GM18519 (cell line): ENCODE measurements at regions not wholly inside any gene's neighbourhood (a gene's known extent, or its start where the extent isn't known, plus 50 kb on each side); places are given as distances from the start of the nearest gene placed in this dataset.
"Not testable (repeated sequence)": the region's sequence is repeated elsewhere in the genome, so short reads cannot be mapped to it uniquely, and the experiment has no call there.

Source experiments
- ATAC-seq: cut with Tn5 transposase; IDR thresholded peaks from one replicate; pipeline ENCODE4 v1.9.1; 2021; ENCODE audit warnings: mild to moderate bottlenecking, moderate library complexity; ENCODE audit not compliant: unreplicated experiment, low FRiP score

DNA sequence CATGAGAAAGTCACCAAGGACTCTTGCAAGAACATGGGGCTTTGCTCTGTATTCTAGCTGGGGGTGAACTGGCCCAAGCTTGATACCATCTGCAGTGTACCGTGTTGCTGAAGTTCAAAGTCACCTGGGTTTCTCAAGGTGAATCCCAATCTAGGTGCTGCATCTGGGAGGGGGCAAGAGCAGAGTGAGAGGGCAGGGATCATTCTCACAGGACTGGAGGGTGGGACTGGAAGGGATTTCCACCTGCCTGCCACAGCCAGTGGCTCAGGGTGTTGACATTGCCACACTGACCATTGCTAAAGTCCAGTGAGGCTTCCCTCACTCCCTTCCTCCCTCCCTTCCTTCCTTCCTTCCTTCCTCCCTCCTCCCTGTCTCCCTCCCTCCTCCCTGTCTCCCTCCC lies 98.7 kb downstream of the MYCN start:
- no peak for ATAC-seq

DNA sequence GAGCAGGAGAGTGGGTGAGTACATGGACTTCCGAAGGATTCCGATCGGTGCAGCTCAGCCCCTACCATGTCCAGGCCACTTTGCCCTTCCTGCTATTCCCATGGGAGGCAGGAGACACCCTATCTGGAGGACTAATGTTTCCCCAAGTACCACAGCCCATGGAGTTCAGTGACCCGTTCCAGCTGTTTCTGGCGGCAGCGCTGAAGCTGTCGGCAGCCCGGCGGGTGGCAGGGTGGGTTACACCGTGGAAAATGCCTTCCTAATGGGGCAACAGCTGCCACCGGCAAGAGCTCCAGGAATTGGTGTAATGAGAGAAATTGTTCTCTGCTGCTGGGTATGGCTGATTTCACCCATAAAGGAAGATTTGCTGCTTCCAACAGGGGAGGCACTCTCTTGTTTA lies 98.3 kb downstream of the MYCN start:
- no peak for ATAC-seq

DNA sequence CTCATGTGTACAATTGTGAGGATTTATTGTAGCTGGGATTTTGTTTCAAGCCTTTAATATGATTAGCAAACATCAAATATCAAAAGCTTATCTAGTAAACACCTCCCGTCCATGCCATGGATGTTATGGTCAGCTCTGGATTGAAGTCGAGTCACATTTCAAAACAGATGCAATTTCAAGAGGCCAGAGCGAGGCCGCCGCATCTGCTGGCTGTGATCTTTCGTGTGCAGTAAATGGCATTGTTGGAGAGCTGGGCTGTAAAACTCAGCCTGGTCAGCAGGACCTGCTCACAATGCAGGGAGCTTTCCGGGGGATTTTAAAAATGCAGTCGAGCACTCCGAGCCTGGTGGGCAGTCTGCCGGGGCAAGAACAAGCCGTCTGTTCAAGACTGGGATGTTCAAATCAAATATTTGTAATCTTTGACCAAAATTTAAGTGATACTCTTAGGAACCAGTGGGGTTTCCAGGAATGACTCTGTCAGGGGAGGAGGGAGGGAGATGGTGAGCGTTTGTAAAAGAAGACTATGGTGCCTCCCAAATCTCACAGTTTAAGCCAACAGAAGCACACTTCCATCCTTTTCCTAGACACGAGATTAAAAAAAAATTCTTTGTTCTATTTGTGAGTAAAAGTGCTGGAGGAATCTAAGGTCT lies 97.6 kb downstream of the MYCN start:
- no peak for ATAC-seq

DNA sequence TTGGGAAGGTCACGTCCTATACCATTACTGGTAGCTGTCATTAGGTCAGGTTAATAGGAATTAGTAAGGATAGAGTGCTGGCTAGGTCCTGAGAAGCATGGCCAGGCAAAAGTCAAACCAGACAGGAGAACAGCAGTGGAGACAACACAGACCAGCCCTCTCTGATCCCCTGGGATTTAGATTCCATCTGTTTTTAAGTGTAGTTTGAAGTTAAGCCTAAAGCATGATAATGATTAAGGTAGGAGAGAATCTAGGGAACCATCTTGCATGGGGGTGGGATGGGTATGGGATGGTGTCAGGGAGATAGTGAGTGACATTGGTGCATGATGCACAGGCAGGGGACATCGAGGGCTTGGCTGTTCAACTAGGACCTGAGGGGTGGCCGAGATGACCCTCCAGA lies 96.6 kb downstream of the MYCN start:
- ATAC-seq: no peak

DNA sequence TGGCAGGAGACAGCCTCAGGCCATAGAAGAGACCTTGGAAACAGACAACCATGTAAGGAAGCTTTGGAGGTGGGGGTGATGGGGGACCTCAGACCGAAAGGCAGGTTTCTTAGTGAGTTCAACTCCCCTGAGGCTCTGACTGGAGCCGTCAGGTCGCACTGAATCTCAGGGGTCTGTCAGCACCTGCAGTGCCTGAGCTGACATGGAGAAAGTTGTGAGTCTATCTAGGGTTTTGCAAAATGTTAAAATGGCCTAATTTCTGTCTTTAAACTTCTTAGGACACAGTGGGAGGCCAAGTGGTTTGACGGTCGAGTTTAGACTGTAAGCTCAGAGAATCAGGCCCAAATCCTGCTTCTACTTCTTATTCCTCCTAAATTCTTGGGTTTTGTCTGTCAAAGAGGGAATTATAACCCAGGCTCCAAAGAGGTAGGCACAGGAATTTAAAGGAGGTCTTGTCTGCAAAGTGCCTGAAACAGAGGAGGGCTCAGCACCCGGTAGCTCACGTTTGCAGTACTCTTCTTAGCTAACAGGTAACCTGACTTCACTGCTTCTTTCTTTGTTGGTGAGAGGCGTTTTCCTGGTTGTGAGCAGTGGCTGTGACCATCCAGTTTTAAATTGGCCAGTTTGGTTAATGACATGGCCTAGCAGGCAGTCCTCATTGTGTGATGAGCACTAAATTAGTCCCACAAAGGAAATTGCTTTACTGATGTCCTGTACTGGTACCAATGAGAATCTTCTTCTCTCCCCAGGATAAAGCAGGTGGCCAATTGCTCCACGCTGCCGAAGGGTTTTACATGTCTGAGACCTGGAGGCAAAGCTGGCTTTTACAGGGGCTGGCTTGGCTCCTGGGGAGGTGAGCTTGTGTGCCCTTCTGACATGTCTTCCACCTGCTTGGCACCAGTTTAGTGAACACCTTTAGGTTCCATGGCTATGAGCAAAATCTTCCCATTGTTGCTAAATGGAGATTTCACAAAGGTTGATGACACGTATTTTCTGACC lies 95.7 kb downstream of the MYCN start:
- no peak for ATAC-seq

DNA sequence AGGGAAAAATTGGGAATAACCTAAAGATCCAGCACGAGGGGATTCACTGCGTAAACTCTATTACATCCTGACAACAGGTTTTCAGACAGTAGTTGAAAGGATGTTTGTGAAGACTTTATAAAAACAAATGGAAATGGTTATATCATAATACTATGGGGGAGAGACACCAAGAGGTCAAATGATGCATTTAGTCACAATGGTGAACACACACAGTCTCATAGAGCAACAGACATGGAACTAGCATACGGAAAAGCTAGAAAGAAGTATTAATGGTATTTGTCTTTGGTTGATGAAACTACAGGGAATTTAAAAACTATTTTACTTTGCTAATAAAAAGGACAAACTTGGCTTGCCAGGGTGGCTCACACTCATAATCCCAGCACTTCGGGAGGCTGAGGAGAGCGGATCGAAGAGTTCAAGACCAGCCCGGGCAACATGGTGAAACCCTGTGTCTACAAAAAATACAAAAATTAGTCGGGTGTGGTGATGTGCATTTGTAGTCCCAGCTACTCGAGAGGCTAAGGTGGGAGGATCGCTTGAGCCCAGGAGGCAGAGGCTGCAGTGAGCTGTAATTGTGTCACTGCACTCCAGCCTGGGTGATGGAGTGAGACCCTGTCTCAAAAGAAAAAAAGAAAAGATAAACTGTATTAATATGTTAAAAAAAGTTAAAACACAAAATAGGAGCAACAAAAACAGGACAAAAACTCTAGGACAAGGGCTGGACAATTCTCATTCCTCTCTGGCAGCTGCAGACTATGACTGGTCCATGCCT lies 94.8 kb downstream of the MYCN start:
- no peak for ATAC-seq

DNA sequence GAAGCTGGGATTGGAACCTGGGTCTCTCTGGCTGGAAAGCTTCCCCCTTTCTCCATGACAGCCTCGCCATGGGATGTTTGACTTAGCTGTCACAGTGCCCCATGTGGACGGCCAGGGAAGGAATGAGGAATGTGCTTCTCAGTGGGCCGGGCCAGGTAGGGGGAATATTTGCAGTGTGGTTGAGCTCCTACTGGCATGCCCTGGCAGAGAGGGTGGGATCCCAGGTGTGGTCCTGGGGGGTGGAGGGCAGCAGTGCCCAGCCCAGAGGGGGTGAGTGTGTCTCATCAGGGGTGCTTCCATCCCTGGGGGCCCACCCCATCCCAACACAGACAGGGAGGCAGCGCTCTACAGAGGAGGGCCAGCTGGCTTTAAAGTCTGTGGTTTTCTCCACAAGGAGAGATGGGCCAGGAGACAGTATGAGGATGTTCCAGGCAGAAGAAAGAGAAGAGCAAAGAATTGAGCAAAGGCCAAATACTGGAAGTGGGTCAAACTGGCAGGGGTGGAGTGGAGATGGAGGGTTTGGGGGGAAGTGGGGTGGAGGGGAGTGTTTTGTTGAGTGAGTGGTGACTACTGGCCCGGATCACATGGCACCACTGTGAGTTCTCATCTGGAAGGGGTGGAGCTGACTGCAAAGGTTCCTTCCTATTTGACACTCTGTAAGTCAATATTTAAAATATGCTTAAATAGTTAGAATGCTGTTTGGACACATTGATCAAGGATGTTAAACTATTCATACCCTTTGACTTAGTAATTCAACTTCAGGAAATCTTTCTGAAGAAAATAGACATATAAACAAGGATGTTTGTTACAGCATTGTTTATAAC lies 94.0 kb downstream of the MYCN start:
- ATAC-seq: no peak

DNA sequence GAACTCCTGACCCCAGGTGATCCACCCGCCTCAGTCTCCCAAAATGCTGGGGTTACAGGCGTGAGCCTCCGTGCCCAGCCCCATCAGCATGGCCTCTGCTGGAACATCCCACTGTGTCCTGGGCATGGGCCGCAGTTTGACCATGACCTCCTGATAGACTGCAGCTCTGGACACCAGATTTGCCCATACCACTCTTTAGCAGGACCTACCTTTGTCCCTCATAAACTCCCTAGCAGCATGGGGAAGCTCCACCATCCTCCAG lies 92.6 kb downstream of the MYCN start:
- no peak for ATAC-seq

DNA sequence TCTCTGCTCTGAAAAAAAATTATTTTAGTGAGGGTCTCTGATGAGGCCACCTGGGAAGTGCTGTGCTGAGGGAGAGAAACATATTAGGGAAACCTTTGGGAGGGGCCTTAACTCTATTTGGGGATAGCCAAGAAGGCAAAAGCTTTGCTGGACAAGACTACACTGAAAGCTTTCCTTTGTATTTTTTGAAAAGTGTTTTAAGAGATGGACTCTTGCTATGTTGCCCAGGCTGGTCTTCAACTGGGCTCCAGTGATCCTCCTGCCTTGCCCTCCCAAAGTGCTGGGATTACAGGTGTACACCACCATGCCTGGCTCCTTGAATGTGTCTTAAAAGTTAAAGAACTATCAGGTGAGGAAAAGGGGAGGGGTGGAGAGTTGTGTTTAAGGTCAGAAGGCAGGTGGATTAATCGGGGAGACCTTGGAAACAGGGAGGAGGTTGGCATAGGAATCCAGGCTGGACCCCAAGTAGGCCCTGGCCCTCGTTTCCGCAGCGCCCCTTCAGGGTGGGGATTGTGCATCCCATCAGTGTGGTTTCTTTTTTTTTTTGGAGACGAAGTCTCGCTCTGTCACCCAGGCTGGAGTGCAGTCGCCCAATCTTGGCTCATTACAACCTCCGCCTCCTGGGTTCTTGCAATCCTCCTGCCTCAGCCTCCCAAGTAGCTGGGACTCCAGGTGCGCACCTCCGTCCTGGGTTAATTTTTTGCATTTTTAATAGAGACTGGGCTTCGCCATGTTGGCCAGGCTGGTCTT lies 92.1 kb downstream of the MYCN start:
- no peak for ATAC-seq

DNA sequence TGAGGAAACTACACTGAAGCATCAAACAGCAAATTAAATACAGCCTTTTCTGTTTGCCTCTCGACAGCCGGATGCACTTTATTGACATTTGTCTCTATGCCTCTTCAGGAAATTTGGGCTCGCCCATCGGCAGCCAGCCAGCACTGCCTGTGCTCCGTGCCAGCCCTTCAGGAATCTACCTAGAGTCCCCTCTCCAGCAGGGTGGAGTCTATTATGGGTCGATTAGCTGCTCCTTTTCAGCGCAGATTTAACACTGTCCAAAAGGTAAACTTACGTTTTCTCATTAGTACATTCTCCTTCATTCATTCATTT lies 91.5 kb downstream of the MYCN start:
- no peak for ATAC-seq

DNA sequence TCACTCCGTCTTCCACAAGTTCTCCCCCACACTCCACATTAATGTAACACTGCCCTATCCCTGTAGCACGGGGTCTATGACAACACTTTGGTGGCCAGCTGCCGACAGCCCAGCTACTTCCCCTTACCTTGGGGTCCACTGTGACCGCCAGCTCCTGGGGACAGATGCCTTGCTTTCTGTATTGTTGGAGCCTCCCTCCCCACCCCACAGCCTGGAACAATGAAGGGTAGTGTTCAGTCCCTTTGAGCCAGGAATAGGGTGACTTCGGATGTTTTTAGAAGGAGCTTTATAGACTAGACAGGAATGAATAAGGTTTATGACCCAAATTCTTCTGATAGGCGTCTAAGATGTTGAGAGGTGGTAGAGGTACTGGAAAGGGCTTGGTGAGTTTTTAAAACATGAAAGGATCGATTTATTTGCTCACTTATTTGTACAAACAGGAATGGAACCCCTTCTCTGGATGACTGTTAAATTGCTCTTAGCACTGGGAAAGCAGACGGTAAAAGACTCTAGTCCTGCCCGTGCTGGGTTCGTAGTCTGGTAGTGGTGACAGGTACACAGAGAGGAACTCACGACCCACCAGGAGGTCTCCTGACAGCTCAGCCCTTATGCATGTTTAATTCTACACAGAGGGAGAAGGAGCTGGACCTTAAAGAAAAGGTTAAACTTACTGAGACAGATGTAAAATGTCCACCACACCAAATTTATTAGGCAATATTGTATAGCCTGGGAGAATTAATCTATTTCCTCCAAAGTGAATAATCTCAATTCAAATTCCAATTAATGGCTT lies 90.9 kb downstream of the MYCN start:
- ATAC-seq: no peak

DNA sequence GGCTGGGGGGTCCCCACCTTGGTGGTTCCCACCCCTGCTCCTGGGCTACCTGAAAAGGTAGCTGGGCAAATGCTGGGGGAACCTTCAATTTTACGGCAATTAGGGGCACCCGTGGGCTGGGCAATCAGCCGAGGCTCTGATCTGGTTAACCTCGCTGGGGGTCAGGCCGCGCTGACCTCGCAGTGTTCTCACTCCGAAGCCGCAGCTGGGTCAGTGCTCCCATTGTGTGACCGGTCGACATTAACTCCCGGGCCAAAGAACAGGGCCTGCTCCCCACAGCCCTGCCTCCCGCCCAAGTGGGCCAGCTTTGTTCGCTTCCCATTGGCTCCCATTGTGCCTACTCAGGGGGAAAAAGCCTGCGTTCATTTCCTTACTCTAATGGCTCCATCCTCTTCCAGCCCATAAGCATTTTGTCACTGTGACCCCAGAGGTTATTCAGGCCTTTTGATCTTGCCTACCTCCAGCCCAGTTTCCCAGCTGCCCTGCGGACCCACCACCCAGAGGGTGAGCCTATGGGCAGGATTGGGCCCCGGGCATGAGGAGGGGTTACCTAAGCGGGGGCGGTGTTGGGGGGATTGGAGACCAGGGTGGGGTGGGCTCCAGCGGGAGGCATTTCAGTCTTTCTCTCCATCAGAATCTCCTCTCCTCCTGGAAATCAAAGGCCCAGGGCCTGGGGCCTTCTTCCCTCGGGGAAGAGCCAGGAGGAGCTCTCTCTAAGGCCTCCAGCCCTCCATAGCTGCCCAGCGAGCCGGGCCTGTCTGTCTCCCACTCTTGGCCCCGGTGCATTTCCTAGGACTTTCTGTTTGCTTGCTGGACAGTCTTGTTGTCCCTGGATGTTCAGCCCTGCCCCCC lies 90.1 kb downstream of the MYCN start:
- ATAC-seq: no peak

DNA sequence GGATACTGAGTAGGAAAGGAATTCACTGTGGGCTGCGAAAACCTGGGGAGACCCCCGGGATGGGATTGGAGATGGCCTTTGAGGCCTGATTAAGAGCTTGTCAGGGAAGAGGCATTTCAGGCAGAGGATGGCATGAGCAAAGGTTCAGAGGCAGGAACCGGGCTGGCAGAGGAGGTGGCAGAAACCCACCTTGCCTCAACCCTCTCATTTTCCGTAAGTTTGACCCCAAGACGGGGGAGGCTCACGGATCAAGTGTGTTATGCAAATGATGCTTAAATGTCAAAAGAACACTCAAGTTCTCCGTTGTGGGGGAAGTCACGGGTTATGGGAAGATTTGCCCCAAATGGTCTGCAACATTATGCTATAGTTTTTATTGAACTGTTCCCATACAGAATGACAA lies 88.3 kb downstream of the MYCN start:
- ATAC-seq: no peak

DNA sequence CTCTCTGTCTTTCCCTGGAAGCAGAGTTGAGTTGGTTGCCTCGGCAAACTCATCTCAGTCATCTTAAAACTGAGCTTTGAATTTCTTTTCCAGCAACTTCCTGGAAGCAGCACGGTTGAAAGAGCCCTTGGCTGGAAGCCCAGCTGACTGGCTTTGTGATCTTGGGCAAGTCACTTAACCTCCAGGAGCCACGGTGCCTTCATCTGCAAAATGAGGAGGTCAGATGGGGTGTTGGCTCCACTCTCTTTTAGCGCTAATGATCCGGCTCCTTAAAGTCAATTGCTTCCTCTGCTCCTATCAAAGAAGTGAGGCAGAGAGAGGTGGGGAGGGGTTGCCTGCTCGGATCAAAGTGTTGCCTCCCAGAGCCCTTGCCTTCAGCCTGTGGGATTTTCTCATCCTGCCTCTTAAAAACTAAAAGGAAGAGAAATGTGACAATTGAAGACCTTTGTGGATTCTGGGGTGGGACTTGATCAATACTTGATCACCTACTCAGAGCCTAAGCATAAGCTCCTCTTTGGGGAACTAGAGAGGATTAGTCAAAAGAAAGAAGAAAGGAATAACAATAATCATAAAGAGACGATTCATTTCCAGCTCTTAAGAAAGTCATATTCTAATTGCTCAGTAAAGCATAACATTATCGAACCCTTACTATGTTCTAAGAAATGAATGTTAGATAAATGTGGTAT lies 86.6 kb downstream of the MYCN start:
- no peak for ATAC-seq

DNA sequence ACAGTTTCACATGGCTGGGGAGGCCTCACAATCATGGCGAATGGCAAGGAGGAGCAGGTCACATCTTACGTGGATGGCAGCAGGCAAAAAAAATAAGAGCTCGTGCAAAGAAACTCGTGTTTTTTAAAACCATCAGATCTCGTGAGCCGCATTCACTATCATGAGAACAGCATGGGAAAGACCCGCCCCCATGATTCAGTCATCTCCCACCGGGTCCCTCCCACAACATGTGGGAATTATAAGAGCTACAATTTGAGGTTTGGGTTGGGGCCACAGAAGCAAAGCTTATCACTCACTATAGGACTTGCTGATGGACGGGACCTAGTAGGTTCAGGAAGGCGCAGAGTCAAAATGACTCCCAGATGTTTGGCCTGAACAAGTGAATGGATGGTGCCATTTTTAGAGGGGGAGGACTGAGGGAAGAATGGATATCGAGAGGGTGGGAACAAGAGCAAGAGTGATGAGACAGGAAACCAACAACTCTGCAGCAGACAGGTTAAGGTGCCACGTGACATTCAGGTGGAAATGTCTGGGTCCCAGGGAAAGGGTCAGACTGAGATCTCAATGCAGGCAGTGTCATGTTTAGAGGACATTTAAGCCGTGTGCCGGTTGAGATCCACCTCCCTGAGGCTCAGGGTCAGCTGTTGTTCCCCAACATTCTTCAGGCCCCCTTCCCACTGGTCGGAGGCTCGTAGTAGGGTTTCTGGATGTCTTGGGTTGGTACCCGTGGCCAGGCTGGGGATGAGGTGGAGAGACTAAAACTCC lies 85.7 kb downstream of the MYCN start:
- ATAC-seq: no peak

DNA sequence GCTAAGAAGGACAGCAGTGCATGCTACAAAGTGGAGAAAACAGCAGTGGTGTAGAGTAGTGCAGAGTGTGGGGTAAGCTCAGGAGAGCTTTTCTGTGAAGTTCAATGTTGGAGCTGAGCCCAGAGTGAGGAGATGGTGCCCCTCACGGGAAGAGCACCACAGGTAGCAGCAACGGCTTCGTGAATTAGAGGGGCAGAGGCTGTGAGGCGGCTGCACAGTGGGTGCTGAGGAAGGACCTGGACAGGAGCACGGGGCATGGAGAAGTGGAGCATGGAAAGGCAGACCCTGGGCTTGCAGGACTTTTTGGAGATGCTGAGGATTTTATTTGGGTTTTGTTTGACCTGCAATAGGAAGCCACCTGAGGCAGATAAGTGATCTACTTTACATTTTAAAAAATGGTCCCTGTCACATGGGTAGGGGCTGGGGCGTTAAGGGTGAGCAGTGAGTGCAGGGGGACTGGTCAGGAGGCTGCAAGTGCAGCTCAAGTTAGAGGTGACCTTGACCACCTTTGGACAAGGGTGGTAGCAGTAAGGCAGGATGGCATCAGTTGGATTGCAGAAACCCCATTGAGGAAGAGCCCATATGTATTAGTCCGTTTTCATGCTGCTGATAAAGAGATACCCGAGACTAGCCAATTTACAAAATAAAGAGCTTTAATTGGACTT lies 85.0 kb downstream of the MYCN start:
- no peak for ATAC-seq

DNA sequence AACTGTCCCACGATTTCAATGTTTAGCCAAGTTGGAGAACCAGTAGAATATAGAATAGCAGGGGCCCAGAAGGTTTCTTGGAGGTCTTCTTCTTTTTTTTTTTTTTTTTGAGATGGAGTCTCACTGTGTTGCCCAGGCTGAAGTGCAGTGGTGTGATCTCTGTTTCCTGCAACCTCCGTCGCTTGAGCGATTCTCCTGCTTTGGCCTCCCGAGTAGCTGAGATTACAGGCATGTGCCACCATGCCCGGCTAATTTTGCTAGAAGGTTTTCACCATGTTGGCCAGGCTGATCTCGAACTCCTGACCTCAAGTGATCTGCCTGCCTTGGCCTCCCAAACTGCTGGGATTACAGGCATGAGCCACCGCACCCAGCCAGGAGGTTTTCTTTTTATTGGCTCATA lies 84.3 kb downstream of the MYCN start:
- ATAC-seq: not testable (repeated sequence)
